ENCODE measurements at regions not wholly inside any gene's neighbourhood (a gene's known extent, or its start where the extent isn't known, plus 50 kb on each side); places are given as distances from the start of the nearest gene placed in this dataset.
A peak's percentile ranks its signal among the peaks of the same experiment; 100 is the strongest.

DNA sequence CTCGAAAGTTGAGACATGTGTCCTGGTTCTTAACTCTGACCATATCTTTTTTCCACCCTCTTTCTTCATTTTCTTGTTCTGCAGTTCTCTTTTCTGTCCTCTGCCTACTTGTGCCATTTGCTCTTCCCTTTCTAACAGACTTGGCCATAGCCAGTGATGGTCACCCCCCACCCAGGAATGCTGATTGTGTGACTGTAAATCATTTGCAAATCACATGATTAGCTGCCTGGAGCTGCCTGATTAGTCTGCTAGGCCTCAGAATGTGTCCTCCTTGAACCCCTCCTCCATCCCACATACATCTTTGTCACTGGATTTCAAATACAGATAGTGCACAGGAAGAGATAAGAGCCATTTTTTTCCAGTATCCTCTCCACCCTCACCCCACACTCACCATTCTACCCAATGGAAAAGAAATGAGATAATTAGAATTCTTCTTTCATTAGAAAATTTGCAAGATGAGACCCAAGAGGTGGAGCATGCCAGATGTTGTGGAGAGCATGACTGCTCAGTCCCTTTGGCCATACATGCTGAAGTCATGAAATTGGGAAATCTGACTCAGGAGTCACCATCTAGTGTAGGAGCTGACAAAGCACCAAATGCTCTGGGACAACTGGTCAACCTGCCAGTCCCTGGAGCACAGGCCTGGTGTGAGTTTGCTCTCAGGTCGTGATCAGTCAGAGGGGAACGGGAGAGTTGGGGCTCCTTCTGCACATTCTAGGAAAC lies 538.2 kb downstream of the CCDC171 start:
- no peak for TF ChIP-seq CTCF (IDR thresholded peaks at IDR 0.05; ENCODE audit: low read depth, low read length, missing control alignments)
- no peaks in the 10 kb centered on the region for H3K36me3 ChIP-seq (replicated peaks)
- no peak for DNase-seq
- no peaks in the 10 kb centered on the region for H3K27me3 ChIP-seq (replicated peaks)
- no peak overlapping the region for H3K4me3 ChIP-seq (ENCODE audit: low read depth, low read length)
- in situ Hi-C loops (cut with HindIII; ENCODE audit: low pct_ligation_motif_present, low sequenced_read_pairs): no loop called here
- H3K27ac ChIP-seq: no peak overlapping the region

DNA sequence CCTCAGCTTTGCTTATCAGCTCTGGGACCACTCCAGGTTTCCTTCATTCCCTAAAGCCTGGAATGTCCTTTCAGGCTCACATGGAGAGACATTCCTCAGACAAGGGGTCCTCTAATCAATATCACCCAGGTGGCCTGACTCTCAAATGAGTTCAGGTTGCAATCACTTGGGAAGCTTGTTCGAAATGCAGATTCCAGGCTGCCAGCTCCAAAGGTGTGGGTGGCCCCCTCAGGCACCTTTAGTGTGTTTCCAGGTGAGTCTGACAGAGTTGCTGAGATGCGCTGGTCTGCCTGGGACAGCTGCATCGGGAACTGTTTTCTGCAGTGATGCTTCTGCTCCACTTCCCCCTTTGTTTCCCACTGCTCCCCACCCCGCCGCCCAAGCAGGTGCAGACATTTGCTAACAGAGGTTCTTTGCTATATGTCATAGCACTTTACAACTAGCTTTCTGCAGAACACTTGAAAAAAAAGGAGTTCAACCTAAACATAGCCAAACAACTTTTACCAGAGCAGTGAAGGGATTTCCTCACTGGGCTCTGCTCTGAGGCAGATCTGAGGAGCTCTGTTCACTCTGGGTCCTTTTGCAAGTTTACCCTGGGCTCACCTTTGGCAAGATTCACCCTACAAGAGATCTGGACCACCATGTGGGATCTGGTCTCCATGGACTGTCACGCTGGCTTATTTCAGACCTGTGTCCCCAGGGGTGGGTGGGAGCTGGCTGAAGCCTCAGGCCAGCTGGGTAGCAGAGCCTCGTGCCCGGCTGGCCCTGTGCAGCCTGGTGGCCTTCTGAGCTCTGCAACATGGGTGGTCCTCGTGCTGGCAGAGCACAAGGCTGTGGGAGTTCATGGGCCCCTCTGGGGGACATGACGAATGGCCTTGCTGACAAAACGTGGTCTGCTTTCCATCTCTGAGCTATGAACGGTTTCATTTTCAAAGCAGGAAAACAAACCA lies 539.6 kb downstream of the CCDC171 start:
- no peak overlapping the region for H3K4me3 ChIP-seq (ENCODE audit: low read depth, low read length)
- no peak for DNase-seq
- no peaks in the 10 kb centered on the region for H3K27me3 ChIP-seq (replicated peaks)
- TF ChIP-seq CTCF (IDR thresholded peaks at IDR 0.05; ENCODE audit: low read depth, low read length, missing control alignments): no peak
- no peaks in the 10 kb centered on the region for H3K36me3 ChIP-seq (replicated peaks)
- no peak overlapping the region for H3K27ac ChIP-seq
- in situ Hi-C loops (cut with HindIII; ENCODE audit: low pct_ligation_motif_present, low sequenced_read_pairs): no loop called here

DNA sequence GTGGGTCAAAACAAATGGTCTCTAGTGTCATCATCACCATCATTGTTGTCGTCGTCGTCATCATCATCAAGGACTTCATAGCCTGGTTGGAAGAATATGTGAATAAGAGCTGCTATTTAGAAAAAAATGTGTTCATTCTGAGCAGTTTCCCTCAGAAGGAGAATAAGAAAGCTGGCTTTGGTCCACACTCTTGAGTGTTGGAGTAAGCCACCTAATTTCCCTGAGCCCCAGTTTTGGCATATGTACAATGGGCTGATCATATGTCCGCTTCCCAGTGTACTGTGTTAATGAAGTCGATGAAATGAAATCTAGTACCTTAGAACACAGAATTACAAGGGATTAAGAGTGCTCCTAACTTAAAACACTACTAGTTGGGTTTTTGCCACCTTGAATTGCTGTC lies 545.5 kb downstream of the CCDC171 start:
- Histone ChIP-seq H3K36me3 (replicated peaks) (no peaks in the 10 kb centered on the region), H3K4me3 (ENCODE audit: low read depth, low read length) (no peak overlapping the region), H3K27me3 (replicated peaks) (no peaks in the 10 kb centered on the region), H3K27ac (no peak overlapping the region)
- no peak for TF ChIP-seq CTCF (IDR thresholded peaks at IDR 0.05; ENCODE audit: low read depth, low read length, missing control alignments)
- in situ Hi-C loops (cut with HindIII; ENCODE audit: low pct_ligation_motif_present, low sequenced_read_pairs): no loop called here
- DNase-seq: no peak

- DNase-seq: no peak
- no peaks in the 10 kb centered on the region for H3K36me3 ChIP-seq (replicated peaks)
- peak overlapping the region; percentile 70 for H3K27ac ChIP-seq
- H3K4me3 ChIP-seq (ENCODE audit: low read depth, low read length): no peak overlapping the region
- H3K27me3 ChIP-seq (replicated peaks): no peaks in the 10 kb centered on the region
- no peak for TF ChIP-seq CTCF (IDR thresholded peaks at IDR 0.05; ENCODE audit: low read depth, low read length, missing control alignments)
- in situ Hi-C loops (cut with HindIII; ENCODE audit: low pct_ligation_motif_present, low sequenced_read_pairs): no loop called here
Observed at GRCh38 chr9:16099732-16100536, 547.1 kb downstream of the CCDC171 start.

- H3K27me3 ChIP-seq (replicated peaks): no peaks in the 10 kb centered on the region
- peak; percentile 87 for DNase-seq
- TF ChIP-seq CTCF (IDR thresholded peaks at IDR 0.05; ENCODE audit: low read depth, low read length, missing control alignments): no peak
- no peaks in the 10 kb centered on the region for H3K36me3 ChIP-seq (replicated peaks)
- in situ Hi-C loops (cut with HindIII; ENCODE audit: low pct_ligation_motif_present, low sequenced_read_pairs): no loop called here
- no peak overlapping the region for H3K4me3 ChIP-seq (ENCODE audit: low read depth, low read length)
- peak overlapping the region; percentile 70 for H3K27ac ChIP-seq
Observed at GRCh38 chr9:16100537-16101091, 547.8 kb downstream of the CCDC171 start.
